SIG-M5 treated with dmso at 0.1 percent for 504 hours (cell line): ENCODE measurements at regions not wholly inside any gene's neighbourhood (a gene's known extent, or its start where the extent isn't known, plus 50 kb on each side); places are given as distances from the start of the nearest gene placed in this dataset.
"Not testable (repeated sequence)": the region's sequence is repeated elsewhere in the genome, so short reads cannot be mapped to it uniquely, and the experiment has no call there.

Experiments
- DNase-seq: peaks from one replicate; lab custom pipeline; 2025; ENCODE audit not compliant: unreplicated experiment; lab: John Stamatoyannopoulos, UW

GRCh38 chr5:98179791-98180755 is 593.4 kb upstream of the RGMB start:
- no peak for DNase-seq

GRCh38 chr5:98186128-98186527 is 587.3 kb upstream of the RGMB start:
- no peak for DNase-seq

- DNase-seq: no peak
Observed at GRCh38 chr5:98187945-98188344, 585.5 kb upstream of the RGMB start.

GRCh38 chr5:98190344-98190743 is 583.1 kb upstream of the RGMB start:
- not testable (repeated sequence) for DNase-seq

DNA sequence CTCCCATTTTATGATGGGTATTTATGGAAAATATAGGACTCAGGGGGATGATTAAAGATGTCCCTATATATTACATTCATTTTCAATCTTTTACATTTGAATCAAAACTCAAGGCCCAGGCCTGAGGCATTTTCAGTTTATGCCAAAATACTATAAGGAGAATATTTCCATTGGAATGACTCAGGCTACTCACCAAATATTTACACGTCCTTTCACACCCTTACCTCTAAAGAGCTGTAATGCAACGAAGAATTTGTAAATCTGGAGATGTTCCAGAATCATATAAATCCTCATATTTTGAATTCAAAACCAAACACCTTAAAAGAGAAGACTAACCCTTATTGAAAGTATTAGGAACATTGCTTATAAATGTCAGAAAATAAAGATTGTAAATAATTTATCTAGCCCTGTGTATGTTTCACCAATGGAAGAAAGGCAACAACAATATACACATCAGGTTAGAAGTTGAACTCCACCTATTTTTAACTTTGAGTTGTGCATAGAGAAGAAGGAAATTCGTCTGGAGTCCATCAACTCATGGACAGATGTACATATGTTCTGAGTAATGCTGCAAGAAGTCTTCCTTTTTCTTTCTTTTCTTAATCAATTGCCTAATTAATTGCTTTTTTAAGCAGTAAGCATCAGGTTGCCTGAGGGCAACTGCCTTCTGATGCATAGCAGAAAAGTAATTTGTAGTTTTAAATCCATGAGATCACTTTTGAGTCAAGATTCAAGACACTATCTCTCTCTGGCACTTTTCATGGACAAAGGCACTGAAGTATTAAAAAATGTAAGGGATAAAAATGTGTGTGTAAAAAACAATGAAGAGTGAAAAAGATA is 579.3 kb upstream of the RGMB start:
- no peak for DNase-seq

DNA sequence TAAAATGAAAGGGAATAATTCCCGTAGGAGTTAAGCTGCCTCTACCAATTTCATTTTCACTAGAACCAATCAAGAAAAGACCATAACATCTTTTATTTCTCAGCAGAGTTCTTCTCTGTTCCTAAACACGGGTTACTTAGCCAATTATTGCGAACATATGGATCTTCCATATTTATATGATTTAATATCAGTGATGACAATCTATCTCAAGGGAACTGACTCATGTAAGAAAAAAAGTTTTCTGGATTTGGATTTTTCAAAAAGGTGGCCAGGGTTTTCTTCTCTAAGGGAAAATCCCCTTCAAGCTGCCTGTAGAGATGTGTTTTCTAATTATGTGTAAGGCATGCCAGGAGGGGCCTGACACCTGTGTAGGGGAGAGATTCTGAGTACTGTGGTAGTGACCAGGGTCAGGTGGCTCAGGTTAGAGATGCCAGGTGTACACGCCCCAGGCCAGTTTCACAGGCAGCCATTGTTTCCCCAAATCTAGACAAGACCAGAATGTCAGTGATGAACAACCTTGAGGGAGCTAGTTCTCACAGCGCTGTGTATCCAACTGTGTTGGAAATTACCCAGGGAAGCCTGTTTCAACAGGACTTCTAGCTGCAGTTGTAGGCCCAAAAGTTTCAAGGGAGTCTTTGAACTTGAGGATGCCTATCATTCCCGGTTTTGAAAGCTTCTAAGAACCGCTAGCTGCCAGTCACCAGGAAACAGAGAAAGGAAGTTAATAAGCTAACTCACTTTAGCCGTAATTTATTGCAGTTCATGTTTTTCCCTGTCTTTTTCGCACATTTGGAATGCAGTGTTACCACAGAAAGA is 572.5 kb upstream of the RGMB start:
- DNase-seq: no peak

- no peak for DNase-seq
Observed at GRCh38 chr5:98204798-98205197, 568.7 kb upstream of the RGMB start.

DNA sequence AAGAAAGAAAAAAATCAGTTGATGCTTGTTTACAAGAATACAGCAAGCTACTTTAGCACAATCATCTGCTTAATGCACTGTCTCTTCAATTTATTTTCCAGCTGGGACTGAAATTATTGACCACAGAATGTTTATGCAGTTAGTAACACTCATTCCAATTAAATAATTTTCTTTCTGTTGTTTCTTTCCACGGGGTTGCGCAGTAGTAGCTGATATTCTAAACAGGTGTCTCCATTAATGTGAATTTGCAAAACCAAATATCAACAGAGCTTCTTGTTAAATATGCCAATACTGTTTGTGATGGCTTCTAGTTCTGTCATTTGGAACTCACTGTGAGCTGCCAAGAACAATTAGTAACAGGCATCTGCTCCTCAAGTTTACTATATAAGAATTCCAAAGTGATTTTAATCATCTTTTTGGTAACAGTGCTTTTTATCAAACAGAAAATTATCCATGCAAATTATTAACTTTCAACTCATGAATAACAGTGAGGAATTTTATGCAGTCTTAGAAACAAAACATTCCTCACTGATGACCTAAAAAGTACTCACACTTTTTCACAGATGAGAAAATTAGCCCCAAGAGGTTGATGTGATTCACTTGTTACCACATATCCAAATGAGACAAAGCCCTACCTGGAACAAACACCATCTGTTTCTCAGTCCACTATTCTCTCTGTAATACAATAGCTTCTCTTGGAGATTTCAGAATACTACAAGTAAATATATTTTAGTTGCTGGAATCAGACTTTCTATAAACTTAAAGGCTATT is 567.6 kb upstream of the RGMB start:
- DNase-seq: no peak

GRCh38 chr5:98206566-98206965 is 566.9 kb upstream of the RGMB start:
- DNase-seq: no peak

- DNase-seq: no peak
Observed at GRCh38 chr5:98209418-98209817, 564.0 kb upstream of the RGMB start.

DNA sequence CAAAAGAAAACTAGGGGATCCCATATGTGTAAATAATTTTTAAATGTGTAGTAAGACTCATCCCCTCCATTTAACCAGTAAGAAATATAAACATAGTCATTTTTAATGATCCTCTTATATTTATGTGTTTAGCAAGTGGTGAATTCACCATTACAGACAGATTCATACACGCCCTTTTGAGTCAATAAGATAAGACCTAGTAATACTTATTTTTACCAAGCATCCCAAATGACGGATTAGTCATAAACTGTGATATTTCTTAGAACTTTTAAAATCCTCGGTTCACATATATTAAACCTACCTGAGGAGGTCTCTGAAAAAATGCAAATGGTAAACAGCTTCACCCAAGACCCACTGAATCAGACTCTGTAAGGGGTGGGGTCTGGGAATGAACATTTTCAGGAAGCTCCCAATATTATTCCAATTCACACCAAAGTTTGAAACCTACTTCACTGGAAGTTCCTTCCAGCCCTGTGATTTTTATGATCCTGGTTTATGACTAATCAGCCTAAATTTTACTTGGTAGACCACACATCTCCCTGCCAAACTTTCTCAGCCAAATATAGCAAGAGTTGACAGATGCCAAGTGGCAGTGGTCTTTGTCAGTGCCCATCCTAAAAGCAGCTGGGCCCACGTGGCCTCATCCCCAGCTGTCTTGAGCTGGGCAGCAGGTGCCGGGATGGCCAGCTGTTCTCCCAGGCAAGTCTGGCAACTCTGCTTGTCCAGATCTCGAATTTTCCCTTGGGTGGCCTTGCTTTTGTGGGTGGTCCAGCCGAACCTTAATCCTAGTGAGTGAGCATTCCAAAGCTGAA is 559.0 kb upstream of the RGMB start:
- DNase-seq: no peak

GRCh38 chr5:98217138-98217537 is 556.3 kb upstream of the RGMB start:
- DNase-seq: no peak

DNA sequence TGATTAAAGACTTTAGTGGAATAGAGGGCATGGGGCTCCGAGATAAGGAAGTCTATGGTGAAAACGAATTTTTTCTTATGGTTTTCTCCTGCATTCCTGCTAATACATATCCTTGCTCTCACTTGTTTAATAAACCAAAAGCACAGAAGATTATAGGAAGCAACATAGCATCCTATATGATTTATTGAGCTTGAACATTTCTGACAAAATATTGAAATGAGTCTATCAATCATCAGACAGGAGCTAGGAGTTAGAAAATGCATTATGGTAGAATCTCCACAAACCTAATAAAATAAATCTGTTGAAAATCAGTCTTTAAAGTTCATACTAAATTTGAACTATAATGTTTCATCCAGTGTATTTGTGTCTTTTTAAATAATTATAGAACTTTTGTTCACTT is 554.6 kb upstream of the RGMB start:
- DNase-seq: no peak

DNA sequence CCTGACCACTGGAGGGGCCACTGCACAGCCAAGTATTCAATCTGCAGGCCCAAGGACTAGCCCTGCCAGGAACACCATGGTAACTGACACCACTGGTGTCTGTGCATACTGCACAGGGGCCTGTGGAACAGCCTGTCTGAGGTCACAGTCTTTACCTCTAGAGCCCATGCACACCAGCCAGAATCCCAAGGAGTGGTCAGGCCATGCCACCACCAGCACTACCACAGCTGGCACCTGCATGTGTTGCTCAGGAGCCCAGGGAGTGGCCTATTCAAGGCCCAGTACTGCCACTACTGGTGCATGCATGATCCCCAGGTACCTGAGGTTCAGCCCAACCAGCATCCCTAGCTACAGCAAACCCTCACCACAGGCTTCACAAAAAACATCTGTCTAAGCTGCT is 546.0 kb upstream of the RGMB start:
- no peak for DNase-seq

- DNase-seq: no peak
Observed at GRCh38 chr5:98231089-98231488, 542.4 kb upstream of the RGMB start.

DNA sequence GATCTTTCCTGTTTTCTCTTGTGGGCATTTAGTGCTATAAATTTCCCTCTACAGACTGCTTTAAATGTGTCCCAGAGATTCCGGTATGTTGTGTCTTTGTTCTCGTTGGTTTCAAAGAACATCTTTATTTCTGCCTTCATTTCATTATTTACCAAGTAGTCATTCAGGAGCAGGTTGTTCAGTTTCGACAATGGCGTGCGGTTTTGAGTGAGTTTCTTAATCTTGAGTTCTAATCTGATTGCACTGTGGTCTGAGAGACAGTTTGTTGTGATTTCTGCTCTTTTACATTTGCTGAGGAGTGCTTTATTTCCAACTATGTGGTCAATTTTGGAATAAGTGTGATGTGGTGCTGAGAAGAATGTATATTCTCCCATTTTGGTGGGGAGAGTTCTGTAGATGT is 535.7 kb upstream of the RGMB start:
- DNase-seq: not testable (repeated sequence)

DNA sequence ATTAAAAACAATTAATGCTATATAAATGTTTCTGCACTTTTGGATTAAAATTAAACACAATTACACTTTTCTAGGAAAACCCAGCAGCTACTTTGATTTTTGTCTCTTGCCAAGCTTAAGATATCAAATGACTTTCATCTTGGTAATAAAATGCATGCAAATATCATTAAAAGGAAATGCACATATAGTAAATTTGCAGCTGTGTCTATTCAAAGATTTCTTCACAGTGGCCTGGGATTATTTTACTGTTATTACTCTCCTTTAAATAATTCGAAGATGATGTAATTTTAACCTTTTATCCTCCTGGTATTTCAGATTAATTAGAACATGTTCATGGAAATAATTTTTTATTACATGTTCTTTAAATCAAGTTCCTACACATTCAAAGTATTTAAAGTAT is 529.5 kb upstream of the RGMB start:
- no peak for DNase-seq

- DNase-seq: no peak
Observed at GRCh38 chr5:98248949-98249348, 524.5 kb upstream of the RGMB start.

DNA sequence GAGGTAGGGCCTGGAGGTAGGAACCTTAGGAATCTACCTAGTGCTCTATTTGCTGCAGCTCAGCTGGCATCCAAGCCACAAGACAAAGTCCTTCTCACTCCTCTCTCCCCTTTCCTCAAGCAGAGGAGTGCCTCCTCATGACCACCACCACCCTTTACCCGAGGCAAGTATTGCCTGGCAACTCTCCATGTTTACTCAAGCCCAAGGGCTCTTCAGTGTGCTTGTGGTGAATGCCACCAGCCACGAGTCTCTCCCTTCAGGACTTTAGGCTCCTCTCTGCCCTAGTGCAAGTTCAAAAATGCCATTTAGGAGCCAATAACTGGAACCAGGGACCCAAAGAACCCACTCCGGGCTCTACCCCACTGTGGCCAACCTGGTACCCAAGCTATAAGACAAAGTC is 514.5 kb upstream of the RGMB start:
- no peak for DNase-seq

GRCh38 chr5:98259595-98259994 is 513.9 kb upstream of the RGMB start:
- DNase-seq: no peak
